Prostate gland (tissue), 2 donors: ENCODE measurements at regions not wholly inside any gene's neighbourhood (a gene's known extent, or its start where the extent isn't known, plus 50 kb on each side); places are given as distances from the start of the nearest gene placed in this dataset.

Experiments used
- POLR2A ChIP-seq: fragments of 450-650 bp; IDR thresholded peaks from one replicate; pipeline ENCODE4 v1.6.1; 2016; ENCODE audit warnings: antibody characterized with exemption, mild to moderate bottlenecking
- TF ChIP-seq, protein P1 (sequence below), 4 experiments: fragments of 200-600 bp in 2 of 4; fragments of 450-650 bp in 2 of 4; sonication (generic) in 2 of 4; IDR thresholded peaks; 1 replicate in 3 of 4; 2 replicates in 1 of 4; pipeline ENCODE4 v1.5.1; 2016 to 2019; ENCODE audit warnings: antibody characterized with exemption in 4 of 4, mild to moderate bottlenecking in 2 of 4, moderate library complexity in 2 of 4

DNA sequence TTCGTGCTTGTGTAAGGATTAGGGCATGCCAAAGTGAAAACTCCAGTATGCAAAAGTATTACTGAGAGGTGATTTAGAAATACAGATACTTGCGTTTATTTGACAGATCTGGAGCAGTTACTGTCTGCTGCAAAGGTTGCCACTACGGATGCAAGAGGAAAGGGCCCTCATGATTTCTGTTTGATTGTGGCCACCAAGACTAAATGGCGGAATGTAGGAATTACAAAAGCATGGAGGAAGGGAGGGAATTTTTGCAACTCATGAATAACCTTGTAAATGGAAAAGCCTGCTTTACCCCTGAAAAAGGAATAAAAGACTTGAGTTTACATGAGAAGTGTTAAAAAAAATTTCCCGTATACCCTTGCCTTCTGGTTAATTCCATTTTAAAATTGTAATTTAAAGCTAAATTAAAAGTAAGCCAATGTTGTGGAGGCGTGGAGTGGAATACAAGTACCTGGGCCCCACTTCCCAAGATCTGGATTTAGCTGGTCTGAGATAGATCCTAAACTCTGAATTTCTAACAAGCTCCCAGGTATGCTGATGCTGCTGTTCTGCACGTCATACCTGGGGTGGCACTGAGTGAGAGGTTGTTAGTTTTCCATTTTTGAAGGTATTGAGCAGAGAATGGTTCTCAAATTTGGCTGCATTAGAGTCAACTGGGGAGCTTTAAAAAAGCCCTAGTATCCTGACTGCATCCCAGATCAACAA is 56.6 kb upstream of the NKX2-2 start:
- TF ChIP-seq, protein P1, sequence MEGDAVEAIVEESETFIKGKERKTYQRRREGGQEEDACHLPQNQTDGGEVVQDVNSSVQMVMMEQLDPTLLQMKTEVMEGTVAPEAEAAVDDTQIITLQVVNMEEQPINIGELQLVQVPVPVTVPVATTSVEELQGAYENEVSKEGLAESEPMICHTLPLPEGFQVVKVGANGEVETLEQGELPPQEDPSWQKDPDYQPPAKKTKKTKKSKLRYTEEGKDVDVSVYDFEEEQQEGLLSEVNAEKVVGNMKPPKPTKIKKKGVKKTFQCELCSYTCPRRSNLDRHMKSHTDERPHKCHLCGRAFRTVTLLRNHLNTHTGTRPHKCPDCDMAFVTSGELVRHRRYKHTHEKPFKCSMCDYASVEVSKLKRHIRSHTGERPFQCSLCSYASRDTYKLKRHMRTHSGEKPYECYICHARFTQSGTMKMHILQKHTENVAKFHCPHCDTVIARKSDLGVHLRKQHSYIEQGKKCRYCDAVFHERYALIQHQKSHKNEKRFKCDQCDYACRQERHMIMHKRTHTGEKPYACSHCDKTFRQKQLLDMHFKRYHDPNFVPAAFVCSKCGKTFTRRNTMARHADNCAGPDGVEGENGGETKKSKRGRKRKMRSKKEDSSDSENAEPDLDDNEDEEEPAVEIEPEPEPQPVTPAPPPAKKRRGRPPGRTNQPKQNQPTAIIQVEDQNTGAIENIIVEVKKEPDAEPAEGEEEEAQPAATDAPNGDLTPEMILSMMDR (IDR thresholded peaks at IDR 0.05), result no peak
- TF ChIP-seq POLR2A, result no peak
